ENCODE measurements at regions not wholly inside any gene's neighbourhood (a gene's known extent, or its start where the extent isn't known, plus 50 kb on each side); places are given as distances from the start of the nearest gene placed in this dataset.

- POLR2A ChIA-PET (ENCODE audit: low non-redundant PET) = no interaction called here
- Histone ChIP-seq H3K27me3 (replicated peaks; ENCODE audit: insufficient read depth, low read depth, low read length, poor library complexity) (no peaks in the 10 kb centered on the region), H3K36me3 (ENCODE audit: insufficient read depth, low read length, poor library complexity, severe bottlenecking) (no peaks in the 10 kb centered on the region), H3K9me3 (ENCODE audit: low read depth, low read length, poor library complexity, severe bottlenecking) (no peaks in the 10 kb centered on the region), H3K4me1 (ENCODE audit: insufficient read depth, low read length, poor library complexity, severe bottlenecking) (no peaks in the 10 kb centered on the region), H3K27ac (ENCODE audit: low read depth, low read length, poor library complexity, severe bottlenecking) (no peak overlapping the region), H3K4me3 (ENCODE audit: low read depth, low read length, poor library complexity, severe bottlenecking) (no peak overlapping the region)
- CTCF ChIA-PET = no interaction called here
- TF ChIP-seq CTCF (conservative IDR thresholded peaks at IDR 0.05; ENCODE audit: low read depth, low read length) (no peak), EZH2 (IDR thresholded peaks at IDR 0.05; ENCODE audit: borderline replicate concordance, low read depth, low read length, poor library complexity, severe bottlenecking) (no peak)
- no peak for DNase-seq (ENCODE audit: low spot score)
- no TSS peak for BruUV-seq (replicated peaks)
- intact Hi-C loops (cut with micrococcal nuclease; ENCODE audit: unreplicated experiment) = no loop called here
Observed at GRCh38 chr2:200247494-200247893, 59.0 kb upstream of the SPATS2L start.

- Histone ChIP-seq H3K4me1 (ENCODE audit: insufficient read depth, low read length, poor library complexity, severe bottlenecking) (no peaks in the 10 kb centered on the region), H3K36me3 (ENCODE audit: insufficient read depth, low read length, poor library complexity, severe bottlenecking) (no peaks in the 10 kb centered on the region), H3K27ac (ENCODE audit: low read depth, low read length, poor library complexity, severe bottlenecking) (no peak overlapping the region), H3K27me3 (replicated peaks; ENCODE audit: insufficient read depth, low read depth, low read length, poor library complexity) (no peaks in the 10 kb centered on the region), H3K4me3 (ENCODE audit: low read depth, low read length, poor library complexity, severe bottlenecking) (no peak overlapping the region), H3K9me3 (ENCODE audit: low read depth, low read length, poor library complexity, severe bottlenecking) (no peaks in the 10 kb centered on the region)
- no peak for DNase-seq (ENCODE audit: low spot score)
- intact Hi-C loops (cut with micrococcal nuclease; ENCODE audit: unreplicated experiment) = no loop called here
- POLR2A ChIA-PET (ENCODE audit: low non-redundant PET) = no interaction called here
- TF ChIP-seq EZH2 (IDR thresholded peaks at IDR 0.05; ENCODE audit: borderline replicate concordance, low read depth, low read length, poor library complexity, severe bottlenecking) (no peak), CTCF (conservative IDR thresholded peaks at IDR 0.05; ENCODE audit: low read depth, low read length) (no peak)
- CTCF ChIA-PET = no interaction called here
- BruUV-seq (replicated peaks) = no TSS peak
Observed at GRCh38 chr2:200252265-200253067, 54.0 kb upstream of the SPATS2L start.

GRCh38 chr2:200253639-200254038, 52.9 kb upstream of the SPATS2L start:
- Histone ChIP-seq H3K36me3 (ENCODE audit: insufficient read depth, low read length, poor library complexity, severe bottlenecking) (no peaks in the 10 kb centered on the region), H3K27ac (ENCODE audit: low read depth, low read length, poor library complexity, severe bottlenecking) (no peak overlapping the region), H3K27me3 (replicated peaks; ENCODE audit: insufficient read depth, low read depth, low read length, poor library complexity) (no peaks in the 10 kb centered on the region), H3K9me3 (ENCODE audit: low read depth, low read length, poor library complexity, severe bottlenecking) (no peaks in the 10 kb centered on the region), H3K4me1 (ENCODE audit: insufficient read depth, low read length, poor library complexity, severe bottlenecking) (no peaks in the 10 kb centered on the region), H3K4me3 (ENCODE audit: low read depth, low read length, poor library complexity, severe bottlenecking) (no peak overlapping the region)
- intact Hi-C loops (cut with micrococcal nuclease; ENCODE audit: unreplicated experiment) = no loop called here
- ChIA-PET CTCF (no interaction called here), POLR2A (ENCODE audit: low non-redundant PET) (no interaction called here)
- no TSS peak for BruUV-seq (replicated peaks)
- no peak for DNase-seq (ENCODE audit: low spot score)
- TF ChIP-seq EZH2 (IDR thresholded peaks at IDR 0.05; ENCODE audit: borderline replicate concordance, low read depth, low read length, poor library complexity, severe bottlenecking) (no peak), CTCF (conservative IDR thresholded peaks at IDR 0.05; ENCODE audit: low read depth, low read length) (no peak)

Measured in A673 (cell line).